Skin epidermis (tissue), 12 donors: ENCODE measurements at regions not wholly inside any gene's neighbourhood (a gene's known extent, or its start where the extent isn't known, plus 50 kb on each side); places are given as distances from the start of the nearest gene placed in this dataset.
A peak's percentile ranks its signal among the peaks of the same experiment; 100 is the strongest.
"Not testable (repeated sequence)": the region's sequence is repeated elsewhere in the genome, so short reads cannot be mapped to it uniquely, and the experiment has no call there.

ENCODE experiments used
- H3K27ac ChIP-seq, 21 experiments: fragments of 200-600 bp; sonication (generic) in 11 of 21; one replicate each; pipeline ENCODE4 v1.5.0; 2020; ENCODE audit warnings: mild to moderate bottlenecking in 3 of 21, inconsistent platforms in 2 of 21, moderate library complexity in 2 of 21
- H3K4me3 ChIP-seq, 7 experiments: fragments of 200-600 bp; sonication (generic) in 2 of 7; one replicate each; pipeline ENCODE4 v1.5.0; 2020; ENCODE audit warnings: inconsistent platforms in 2 of 7, mild to moderate bottlenecking in 2 of 7, moderate library complexity in 1 of 7

GRCh38 chr10:6951732-6952131 is 371.7 kb upstream of the PRKCQ start:
- Histone ChIP-seq H3K4me3 (no peak overlapping the region), H3K27ac (no peak overlapping the region)

DNA sequence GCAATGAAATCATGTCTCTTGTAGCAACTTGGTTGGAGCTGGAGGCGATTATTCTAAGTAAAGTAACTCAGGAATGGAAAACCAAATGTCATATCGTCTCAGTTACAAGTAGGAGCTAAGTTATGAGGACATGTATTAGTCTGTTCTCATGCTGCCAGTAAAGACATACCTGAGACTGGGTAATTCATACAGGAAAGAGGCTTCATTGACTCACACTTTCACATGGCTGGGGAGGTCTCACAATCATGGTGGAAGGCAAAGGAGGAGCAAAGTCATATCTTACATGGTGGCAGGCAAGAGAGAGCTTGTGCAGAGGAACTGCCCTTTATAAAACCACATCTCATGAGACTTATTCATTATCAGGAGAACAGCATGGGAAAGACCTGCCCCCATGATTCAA is 370.1 kb upstream of the PRKCQ start:
- no peak overlapping the region for H3K4me3 ChIP-seq

DNA sequence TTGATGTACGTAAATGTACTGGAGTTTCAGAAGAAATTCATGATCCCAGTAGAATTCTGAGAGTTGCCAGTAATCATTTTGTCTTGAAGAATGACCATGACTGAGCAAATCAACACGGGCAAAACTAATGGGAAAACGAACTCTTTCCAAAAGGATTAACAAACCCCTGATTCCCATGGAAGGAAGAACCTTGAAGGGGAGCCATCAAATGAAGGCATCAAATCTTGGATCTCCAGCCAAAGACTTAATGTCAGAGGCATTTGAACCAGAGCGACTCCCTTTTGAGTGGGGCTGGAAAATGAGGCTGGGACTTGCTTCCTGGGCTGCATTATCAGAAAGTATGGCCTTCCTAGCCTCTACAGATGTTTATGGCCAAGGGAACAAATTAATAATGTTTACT is 364.4 kb upstream of the PRKCQ start:
- no peak overlapping the region for H3K27ac ChIP-seq

More for the DNA sequence above, 370.1 kb upstream of the PRKCQ start:
- H3K27ac ChIP-seq = no peak overlapping the region

DNA sequence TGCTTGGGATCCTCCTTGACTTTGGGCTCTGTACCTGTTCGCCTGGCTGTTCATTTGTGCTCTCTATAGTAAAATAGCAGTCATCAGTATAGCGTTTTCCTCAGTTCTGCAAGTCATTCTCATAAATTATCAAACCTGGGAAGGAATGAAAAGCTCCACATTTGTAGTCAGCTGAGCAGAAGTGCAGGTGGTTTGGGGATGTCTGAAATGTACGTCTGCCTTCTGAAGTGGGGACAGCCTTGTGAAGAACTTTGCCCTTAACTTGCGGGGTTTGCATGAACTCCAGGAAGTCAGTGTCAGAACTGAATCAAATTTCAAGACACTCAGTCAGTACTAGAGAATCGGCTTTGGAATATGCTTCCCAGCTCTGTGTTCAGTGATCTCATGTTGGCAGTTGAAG is 358.3 kb upstream of the PRKCQ start:
- Histone ChIP-seq H3K4me3 (no peak overlapping the region), H3K27ac (no peak overlapping the region)

More for the DNA sequence above, 364.4 kb upstream of the PRKCQ start:
- no peak overlapping the region for H3K4me3 ChIP-seq

DNA sequence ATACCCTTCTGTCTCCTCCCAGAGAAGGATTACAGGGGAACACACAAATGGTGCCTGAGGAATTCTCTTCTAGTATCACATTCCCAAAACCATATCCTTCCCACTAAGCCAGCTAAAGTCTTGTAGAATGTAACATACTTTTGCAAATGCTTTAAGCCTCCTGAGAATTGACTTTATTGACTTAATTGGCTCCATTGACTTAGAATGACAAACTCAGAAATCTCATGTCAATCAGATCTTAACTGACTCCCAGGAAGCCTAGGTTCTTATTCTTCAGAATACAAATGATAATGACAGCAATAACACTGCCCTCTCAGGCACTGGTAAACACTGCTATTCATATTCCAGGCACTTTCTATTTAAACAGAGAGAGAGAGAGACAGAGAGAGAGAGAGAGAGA is 356.9 kb upstream of the PRKCQ start:
- Histone ChIP-seq H3K4me3 (no peak overlapping the region), H3K27ac (no peak overlapping the region)

GRCh38 chr10:6929148-6929830 is 349.2 kb upstream of the PRKCQ start:
- no peak overlapping the region for H3K4me3 ChIP-seq
- H3K27ac ChIP-seq = peak overlapping the region in 8 of 21 experiments; percentile 10 to 85 (median 71)

- H3K27ac ChIP-seq = peak overlapping the region in 8 of 21 experiments; percentile 10 to 85 (median 71)
- no peak overlapping the region for H3K4me3 ChIP-seq
Measured at GRCh38 chr10:6928586-6928985, 348.5 kb upstream of the PRKCQ start.

DNA sequence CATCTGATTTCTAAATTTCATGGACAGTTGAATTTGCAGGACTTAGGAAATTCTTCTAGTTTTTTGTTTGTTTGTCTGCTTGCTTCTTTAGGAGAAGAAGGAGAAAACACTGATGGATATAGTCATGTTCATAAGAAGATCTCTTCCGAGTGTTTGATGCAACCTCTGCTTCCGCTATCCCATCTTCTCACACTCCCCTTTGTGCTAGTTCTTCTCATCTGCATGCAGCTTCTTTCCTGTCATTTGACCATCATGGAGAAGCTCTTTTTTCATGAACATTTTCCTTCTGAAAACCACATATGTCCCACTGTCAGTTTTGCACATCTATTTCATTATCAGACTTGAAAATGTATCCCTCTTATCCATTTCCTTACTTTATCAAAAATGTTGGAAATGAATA is 346.9 kb upstream of the PRKCQ start:
- H3K27ac ChIP-seq = peak overlapping the region in 7 of 21 experiments; percentile 4 to 85 (median 50)
- H3K4me3 ChIP-seq = no peak overlapping the region

DNA sequence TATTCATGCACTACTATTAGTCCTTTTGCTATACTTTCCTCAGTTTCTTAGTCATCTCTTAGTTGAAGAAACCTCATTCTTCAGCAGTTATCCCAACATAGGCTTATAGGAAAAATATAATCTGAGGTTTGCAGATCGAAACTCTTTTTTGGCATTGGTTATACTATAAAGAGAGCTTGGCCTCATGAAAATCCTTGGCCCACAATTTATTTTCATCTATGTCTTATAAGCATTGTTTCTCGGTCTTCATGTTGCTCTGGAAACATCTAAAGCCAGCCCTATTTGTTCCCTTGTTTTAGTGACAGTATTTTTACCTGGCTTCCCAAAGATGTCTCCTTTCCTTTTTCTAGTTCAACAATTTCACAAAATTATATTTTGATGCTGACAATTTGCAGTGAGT is 345.1 kb upstream of the PRKCQ start:
- Histone ChIP-seq H3K4me3 (no peak overlapping the region), H3K27ac (peak overlapping the region in 4 of 21 experiments; percentile 50 to 85 (median 78))

DNA sequence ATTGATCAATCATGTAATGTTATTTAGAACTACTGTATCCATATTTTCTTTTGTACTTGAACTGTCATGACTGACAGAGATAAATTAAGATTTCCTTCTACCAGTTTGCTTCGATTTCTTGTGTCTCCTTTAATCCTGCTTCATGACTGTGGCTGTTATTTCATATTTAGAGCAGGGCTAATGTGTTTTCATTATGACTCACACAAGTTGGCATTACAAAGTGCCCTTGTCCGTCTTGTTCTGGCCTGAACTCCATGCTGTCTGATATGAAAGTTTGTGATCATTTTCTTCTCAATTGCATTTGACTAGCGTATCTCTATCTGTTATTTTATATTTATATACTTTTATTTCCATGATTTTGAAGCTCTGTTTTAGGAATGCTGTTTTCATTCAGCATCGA is 344.1 kb upstream of the PRKCQ start:
- H3K27ac ChIP-seq = peak overlapping the region in 1 of 21 experiments; percentile 56
- H3K4me3 ChIP-seq = no peak overlapping the region

GRCh38 chr10:6921026-6921425 is 340.9 kb upstream of the PRKCQ start:
- H3K27ac ChIP-seq, H3K4me3 ChIP-seq: not testable (repeated sequence)

DNA sequence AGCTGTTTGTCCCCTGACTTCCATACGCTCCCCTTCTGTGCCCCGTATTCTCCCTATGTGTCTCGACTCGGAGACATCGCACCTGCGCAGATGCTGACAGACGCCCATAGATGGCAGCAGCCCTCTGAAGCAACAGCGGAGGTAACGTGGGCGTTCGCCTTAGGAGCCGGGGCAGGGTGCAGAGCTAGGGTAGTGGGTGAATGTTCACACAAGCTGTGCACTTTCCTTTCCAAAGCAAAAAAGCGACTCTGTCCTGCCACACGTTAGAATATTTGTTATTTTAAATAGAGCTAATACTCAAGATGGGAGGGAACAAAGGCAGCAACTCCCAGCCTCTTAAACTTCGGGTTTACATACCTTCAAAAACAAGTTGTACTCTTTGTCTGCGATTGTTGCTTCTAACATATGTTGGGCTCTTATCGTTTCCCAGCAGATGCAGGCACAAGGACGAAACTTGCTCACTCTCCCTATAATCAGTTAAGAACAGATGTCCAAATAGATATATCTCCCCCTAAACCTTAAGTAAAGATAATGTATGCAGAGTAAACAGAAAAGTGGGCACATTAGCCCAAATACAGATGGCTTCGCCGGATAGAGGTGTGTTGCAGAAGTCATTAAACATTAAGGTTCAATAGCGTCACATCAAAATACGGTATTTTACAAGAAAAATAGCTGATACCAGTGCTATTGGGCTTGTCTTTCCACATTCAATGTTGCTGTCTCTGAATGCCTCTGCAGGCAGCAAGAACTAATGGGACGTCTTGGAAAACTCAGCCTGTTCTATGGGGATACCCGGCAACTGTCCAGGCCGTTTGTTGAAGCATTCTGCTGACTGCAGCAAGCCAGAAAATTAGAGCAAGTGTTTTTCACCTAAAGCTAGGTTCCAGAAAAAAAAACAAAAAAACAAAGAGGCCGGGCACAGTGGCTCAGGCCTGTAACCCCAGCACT is 340.3 kb upstream of the PRKCQ start:
- no peak overlapping the region for H3K27ac ChIP-seq
- H3K4me3 ChIP-seq = no peak overlapping the region

DNA sequence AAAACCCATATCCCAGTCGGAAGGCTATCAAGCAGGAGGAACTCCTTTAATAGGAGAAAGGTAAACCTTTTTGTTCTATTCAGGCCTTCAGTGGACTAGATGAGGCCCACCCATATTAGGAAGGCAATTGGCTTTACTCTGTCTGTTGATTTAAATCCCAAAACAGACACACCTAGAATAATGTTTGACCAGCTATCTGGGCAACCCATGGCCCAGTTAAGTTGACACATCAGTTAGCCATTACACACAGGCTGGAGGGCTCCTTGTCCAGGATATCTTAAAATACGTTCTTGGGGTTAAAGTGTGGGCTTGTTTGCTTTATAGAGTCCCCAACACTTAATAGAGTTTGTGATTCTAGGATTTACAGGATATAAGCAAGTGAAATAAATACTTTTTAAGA is 339.0 kb upstream of the PRKCQ start:
- Histone ChIP-seq H3K27ac (no peak overlapping the region), H3K4me3 (no peak overlapping the region)

DNA sequence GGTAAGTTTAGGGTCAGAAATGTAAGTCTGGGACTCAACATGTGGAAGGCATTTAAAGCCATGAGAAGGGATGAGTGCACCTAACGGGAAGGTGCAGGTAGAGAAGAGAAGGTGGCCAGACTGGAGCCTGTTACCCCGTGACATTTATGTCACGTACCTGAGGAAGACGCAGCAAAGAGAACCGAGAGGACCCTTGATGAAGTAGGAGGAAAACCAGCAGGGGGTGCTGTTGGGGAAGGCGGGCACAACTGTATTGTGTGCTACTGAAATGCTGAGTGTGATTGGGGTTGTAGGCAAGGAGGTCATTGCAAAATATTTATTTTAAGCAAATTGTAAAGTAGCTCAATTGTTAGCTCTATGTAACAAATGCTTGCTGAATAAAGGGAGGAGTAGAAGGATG is 338.2 kb upstream of the PRKCQ start:
- H3K27ac ChIP-seq = no peak overlapping the region
- no peak overlapping the region for H3K4me3 ChIP-seq

- H3K4me3 ChIP-seq = no peak overlapping the region
- H3K27ac ChIP-seq = no peak overlapping the region
Measured at GRCh38 chr10:6917125-6917524, 337.0 kb upstream of the PRKCQ start.

GRCh38 chr10:6916601-6917000 is 336.5 kb upstream of the PRKCQ start:
- Histone ChIP-seq H3K4me3 (no peak overlapping the region), H3K27ac (no peak overlapping the region)

- Histone ChIP-seq H3K4me3 (no peak overlapping the region), H3K27ac (no peak overlapping the region)
Measured at GRCh38 chr10:6915307-6915706, 335.2 kb upstream of the PRKCQ start.

DNA sequence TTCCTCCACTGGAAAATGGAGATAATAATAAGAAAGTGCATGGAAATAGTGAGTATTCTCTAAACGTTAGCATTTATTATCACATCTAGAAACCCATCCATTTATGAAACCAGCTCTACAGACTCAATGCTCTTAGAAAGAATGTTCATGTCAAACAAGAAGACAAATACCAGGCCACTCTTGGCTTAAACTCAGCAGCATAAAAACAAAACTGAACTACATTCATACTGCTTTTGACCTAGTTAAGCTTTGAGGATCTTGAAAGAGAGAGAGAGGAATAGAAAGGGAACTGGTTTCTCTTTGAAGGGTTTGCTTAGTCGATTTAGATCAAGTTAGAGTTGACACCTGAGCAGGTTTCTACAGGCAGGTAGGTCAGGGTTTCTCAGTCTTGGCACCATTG is 332.9 kb upstream of the PRKCQ start:
- Histone ChIP-seq H3K27ac (no peak overlapping the region), H3K4me3 (no peak overlapping the region)

- H3K27ac ChIP-seq = no peak overlapping the region
- no peak overlapping the region for H3K4me3 ChIP-seq
Measured at GRCh38 chr10:6912424-6912823, 332.3 kb upstream of the PRKCQ start.

GRCh38 chr10:6912021-6912420 is 331.9 kb upstream of the PRKCQ start:
- H3K27ac ChIP-seq = peak overlapping the region in 1 of 21 experiments; percentile 43
- no peak overlapping the region for H3K4me3 ChIP-seq
